ENCODE measurements at regions not wholly inside any gene's neighbourhood (a gene's known extent, or its start where the extent isn't known, plus 50 kb on each side); places are given as distances from the start of the nearest gene placed in this dataset.

DNA sequence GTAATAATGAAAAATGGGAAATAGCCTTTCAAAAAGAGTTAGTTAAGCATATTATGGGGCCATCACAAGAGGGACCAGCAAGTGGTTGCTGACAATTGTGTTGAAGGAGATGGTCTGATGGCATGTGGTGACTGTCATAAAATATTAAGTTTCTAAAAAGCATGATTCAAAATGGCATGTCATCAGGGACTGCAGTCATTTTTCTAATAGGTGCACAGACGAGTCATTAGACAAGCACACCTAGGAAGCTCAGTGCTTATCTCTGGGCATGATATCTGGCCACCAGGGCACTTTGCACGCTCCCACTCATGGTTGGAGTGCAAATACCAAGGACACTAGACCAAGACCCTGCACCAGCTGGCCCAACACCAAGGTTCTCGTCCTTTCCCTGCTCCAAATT lies 226.5 kb downstream of the ANKRD60 start:
- no peak overlapping the region for H3K4me3 ChIP-seq
- POLR2A ChIA-PET: no interaction called here
- no peaks in the 10 kb centered on the region for H3K4me1 ChIP-seq (ENCODE audit: control insufficient read depth, insufficient read depth, low read length)
- H4K20me1 ChIP-seq (ENCODE audit: control insufficient read depth, insufficient read depth): no peaks in the 10 kb centered on the region
- CTCF ChIA-PET: no interaction called here
- DNase-seq (ENCODE audit: low read depth, low spot score): no peak
- WGBS (ENCODE audit: insufficient coverage, insufficient replicate concordance, low lambda C conversion rate, missing lambda C conversion rate): 0% methylated on average over 3 of the region's 3 CpGs
- H3K9ac ChIP-seq (ENCODE audit: control insufficient read depth, insufficient read depth, low read length): no peak overlapping the region
- no peaks in the 10 kb centered on the region for H3K79me2 ChIP-seq (ENCODE audit: control insufficient read depth, insufficient read depth, low read length)
- no TSS peak for BruUV-seq (replicated peaks)
- H3K36me3 ChIP-seq (ENCODE audit: control insufficient read depth in 2 of 2, insufficient read depth in 2 of 2, low read length in 1 of 2): no peaks in the 10 kb centered on the region
- RAD21 ChIA-PET (ENCODE audit: unreplicated experiment): no interaction called here
- no peak overlapping the region for H3K27ac ChIP-seq (ENCODE audit: control insufficient read depth, insufficient read depth)
- no peak overlapping the region for H3K4me2 ChIP-seq (ENCODE audit: control insufficient read depth, insufficient read depth)
- in situ Hi-C loops (cut with MboI): no loop called here
- SMC1A ChIA-PET (ENCODE audit: uncharacterized antibody, unreplicated experiment): no interaction called here
- no peak overlapping the region for H2AFZ ChIP-seq (ENCODE audit: control insufficient read depth, low read depth, low read length)
- intact Hi-C loops (cut with micrococcal nuclease; ENCODE audit: unreplicated experiment): no loop called here
- no peak for ATAC-seq
- H3K9me3 ChIP-seq (replicated peaks; ENCODE audit: control insufficient read depth, insufficient read depth, low read length): no peaks in the 10 kb centered on the region; the same call in 2 of the 3 replicates
- no peak for FAIRE-seq
- TF ChIP-seq, protein P1, sequence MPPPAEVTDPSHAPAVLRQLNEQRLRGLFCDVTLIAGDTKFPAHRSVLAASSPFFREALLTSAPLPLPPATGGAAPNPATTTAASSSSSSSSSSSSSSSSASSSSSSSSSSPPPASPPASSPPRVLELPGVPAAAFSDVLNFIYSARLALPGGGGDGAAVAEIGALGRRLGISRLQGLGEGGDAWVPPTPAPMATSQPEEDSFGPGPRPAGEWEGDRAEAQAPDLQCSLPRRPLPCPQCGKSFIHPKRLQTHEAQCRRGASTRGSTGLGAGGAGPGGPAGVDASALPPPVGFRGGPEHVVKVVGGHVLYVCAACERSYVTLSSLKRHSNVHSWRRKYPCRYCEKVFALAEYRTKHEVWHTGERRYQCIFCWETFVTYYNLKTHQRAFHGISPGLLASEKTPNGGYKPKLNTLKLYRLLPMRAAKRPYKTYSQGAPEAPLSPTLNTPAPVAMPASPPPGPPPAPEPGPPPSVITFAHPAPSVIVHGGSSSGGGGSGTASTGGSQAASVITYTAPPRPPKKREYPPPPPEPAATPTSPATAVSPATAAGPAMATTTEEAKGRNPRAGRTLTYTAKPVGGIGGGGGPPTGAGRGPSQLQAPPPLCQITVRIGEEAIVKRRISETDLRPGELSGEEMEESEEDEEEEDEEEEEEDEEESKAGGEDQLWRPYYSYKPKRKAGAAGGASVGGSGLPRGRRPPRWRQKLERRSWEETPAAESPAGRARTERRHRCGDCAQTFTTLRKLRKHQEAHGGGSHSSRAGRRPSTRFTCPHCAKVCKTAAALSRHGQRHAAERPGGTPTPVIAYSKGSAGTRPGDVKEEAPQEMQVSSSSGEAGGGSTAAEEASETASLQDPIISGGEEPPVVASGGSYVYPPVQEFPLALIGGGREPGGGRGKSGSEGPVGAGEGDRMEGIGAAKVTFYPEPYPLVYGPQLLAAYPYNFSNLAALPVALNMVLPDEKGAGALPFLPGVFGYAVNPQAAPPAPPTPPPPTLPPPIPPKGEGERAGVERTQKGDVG (CRISPR knock-in tag; IDR thresholded peaks at IDR 0.05): no peak
- TF ChIP-seq, protein P2, sequence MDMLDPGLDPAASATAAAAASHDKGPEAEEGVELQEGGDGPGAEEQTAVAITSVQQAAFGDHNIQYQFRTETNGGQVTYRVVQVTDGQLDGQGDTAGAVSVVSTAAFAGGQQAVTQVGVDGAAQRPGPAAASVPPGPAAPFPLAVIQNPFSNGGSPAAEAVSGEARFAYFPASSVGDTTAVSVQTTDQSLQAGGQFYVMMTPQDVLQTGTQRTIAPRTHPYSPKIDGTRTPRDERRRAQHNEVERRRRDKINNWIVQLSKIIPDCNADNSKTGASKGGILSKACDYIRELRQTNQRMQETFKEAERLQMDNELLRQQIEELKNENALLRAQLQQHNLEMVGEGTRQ (IDR thresholded peaks at IDR 0.05; ENCODE audit: borderline replicate concordance, low read depth, low read length): no peak
- TF ChIP-seq NFIC (IDR thresholded peaks at IDR 0.05; ENCODE audit: low read depth, low read length) (no peak), EP300 (IDR thresholded peaks at IDR 0.05; ENCODE audit: borderline replicate concordance in 1 of 2, control insufficient read depth in 1 of 2, low read depth in 2 of 2, low read length in 2 of 2) (no peak), NFYB (IDR thresholded peaks at IDR 0.05; ENCODE audit: insufficient read depth, low read depth, low read length) (no peak), POLR2AphosphoS5 (IDR thresholded peaks at IDR 0.05; ENCODE audit: low read length) (no peak), RAD21 (IDR thresholded peaks at IDR 0.05; ENCODE audit: insufficient read depth, low read depth, low read length) (no peak), GATAD2B (conservative IDR thresholded peaks at IDR 0.05; ENCODE audit: low read depth) (no peak), CEBPB (IDR thresholded peaks at IDR 0.05; ENCODE audit: borderline replicate concordance in 1 of 2, low read depth in 2 of 2, low read length in 2 of 2) (no peak)
- no peaks in the 10 kb centered on the region; a peak in 1 of 4 replicates for H3K27me3 ChIP-seq (replicated peaks in 1 of 2; ENCODE audit: control insufficient read depth in 2 of 2, insufficient read depth in 2 of 2, low read length in 1 of 2)

Data from GM12878 (cell line).